NCI-H1436 (cell line): ENCODE measurements at regions not wholly inside any gene's neighbourhood (a gene's known extent, or its start where the extent isn't known, plus 50 kb on each side); places are given as distances from the start of the nearest gene placed in this dataset.

Experiments
- DNase-seq: peaks from one replicate; lab custom pipeline; 2025; lab: John Stamatoyannopoulos, UW

- DNase-seq, result no peak
These were observed 109.5 kb upstream of the TMC3 start for GRCh38 chr15:81483496-81483895.

DNA sequence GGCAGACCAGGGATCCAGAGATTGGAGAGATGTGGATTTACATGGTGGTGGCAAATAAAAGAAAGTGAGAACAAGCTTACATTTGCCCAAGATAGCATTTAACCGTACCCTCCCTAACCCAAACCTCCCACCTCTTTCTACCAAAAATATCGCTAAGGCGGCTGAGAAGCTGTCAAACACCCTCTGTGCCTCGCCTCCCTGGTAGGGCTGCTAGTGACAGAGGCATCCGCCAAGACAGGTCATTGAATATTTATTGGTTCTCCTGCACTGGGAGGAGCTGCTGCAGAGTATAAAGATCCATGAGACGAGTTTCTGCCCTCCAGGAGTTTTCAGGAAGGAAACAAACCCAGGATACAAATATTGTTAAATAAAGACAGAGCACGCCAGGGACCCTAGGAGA lies 107.3 kb upstream of the TMC3 start:
- DNase-seq, result no peak

- peak; percentile 52 for DNase-seq
These were observed 106.6 kb upstream of the TMC3 start for GRCh38 chr15:81480645-81481053.

GRCh38 chr15:81478354-81478753 lies 104.3 kb upstream of the TMC3 start:
- DNase-seq, result no peak

DNA sequence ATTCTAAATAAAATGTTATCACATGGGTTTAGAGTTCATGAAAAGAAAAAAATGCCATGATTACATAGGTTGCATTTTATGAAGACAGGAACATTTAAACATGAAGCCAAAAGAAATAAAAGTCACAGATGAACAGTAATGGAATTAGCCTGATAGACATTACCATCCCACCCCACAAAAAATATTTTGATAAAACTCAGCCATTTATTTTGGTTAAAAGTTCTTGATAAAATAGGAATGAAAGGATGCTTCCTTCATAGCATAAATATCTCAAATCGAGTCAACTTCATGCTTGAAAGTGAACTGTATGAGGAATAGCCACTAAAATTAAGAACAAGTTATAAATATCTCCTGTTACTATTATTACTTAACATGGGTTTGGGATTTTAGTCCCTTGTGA lies 101.9 kb upstream of the TMC3 start:
- DNase-seq, result no peak

GRCh38 chr15:81475471-81475870 lies 101.5 kb upstream of the TMC3 start:
- DNase-seq, result no peak

- DNase-seq, result no peak
These were observed 99.9 kb upstream of the TMC3 start for GRCh38 chr15:81473946-81474345.

- no peak for DNase-seq
These were observed 99.2 kb upstream of the TMC3 start for GRCh38 chr15:81473177-81473576.

DNA sequence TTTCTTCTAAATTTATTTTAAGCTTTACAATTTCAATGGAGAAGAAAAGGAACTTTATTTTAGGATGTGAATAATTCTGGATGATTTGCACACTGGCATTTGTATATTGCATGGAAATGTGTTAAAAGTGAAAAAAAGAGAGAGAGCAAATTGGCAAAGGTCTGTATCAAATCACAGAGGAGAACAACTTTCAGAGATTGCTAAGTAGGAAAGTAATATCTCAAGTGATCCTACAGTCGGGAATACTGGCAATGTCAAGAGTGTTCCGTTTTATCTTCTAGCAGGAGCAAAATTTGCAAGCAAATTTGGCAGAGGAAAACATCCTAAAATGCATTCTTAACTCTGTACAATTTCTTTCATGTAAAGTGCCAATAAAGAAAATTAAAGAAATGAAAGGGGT lies 97.1 kb upstream of the TMC3 start:
- no peak for DNase-seq

GRCh38 chr15:81469154-81469553 lies 95.1 kb upstream of the TMC3 start:
- DNase-seq, result no peak

- no peak for DNase-seq
These were observed 92.7 kb upstream of the TMC3 start for GRCh38 chr15:81466741-81467140.

GRCh38 chr15:81454024-81454423 lies 80.0 kb upstream of the TMC3 start:
- DNase-seq, result no peak

DNA sequence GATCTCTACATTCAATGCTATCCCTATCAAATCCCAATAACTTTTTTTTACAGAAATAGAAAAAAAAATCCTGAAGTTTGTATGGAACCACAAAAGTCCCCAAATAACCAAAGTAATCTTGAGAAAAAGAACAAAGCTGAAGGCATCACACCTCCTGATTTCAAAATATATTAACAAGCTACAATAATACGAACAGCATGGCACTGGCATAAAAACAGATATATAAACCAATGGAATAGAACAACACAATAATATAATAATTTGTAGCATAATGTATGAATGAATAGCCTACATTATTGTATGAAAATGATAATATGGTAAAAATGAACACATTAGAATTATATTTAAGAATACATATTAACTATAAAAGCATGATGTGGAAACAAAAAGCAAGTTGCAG lies 76.7 kb upstream of the TMC3 start:
- no peak for DNase-seq

DNA sequence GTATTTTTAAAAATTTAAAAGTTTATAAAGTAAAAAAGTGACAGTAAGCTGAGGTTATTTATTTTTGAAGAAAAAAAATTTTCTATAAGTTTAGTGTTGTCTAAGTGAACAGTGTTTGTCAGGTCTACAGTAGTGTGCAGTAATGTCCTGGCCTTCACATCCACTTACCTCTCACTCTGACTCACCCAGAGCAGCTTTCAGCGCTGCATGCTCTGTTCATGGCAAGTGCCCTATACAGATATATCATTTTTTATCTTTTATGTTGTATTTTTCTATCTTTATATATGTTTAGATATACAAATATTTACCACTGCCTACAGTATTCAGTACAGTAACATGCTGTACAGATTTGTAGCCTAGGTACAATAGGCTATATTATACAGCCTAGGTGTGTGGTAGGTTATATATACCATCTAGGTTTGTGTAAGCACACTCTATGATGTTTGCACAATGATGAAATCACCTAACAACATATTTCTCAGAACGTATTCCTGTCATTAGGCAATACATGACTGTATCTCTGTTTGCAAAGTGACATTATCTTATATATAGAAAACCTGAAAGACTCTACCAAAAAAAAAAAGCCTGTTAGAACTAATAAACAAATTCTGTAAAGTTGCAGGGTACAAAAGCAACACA lies 75.9 kb upstream of the TMC3 start:
- no peak for DNase-seq

DNA sequence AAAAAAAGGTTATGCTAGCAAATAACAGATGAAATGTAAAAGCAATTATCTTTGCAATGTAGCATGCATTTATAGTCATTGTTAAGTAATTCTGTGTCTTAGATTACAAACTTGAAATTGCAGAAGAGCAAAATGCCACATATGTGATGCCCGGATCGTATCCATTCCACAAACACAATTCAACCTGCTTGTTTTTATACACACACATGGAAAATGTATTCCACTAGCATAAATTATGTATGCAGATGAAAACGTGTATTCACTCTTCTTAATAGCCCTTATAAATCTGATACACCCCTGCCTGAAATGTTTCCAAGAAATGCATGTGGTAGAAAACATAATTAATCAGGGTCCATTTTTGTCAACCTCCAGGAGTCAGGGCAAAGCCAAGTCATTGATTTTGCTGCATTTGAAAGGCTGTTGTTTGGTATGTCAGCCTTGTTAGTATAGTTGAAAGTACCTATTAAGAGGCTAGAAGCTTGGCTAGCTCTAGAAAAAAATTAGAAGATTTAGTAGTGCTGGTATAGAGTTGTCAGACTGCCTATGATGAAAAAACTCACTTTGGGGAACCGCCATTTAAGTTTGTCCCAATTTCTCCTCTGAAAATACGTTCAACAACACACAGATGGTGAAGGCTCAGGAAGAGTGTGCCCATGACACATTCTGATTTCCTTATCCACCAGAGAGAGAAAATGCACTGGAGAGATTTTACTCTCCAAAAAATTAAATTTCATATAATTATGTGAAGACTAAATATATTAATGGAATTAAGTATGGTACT lies 69.2 kb upstream of the TMC3 start:
- DNase-seq, result no peak

- no peak for DNase-seq
These were observed 68.4 kb upstream of the TMC3 start for GRCh38 chr15:81442454-81442853.

DNA sequence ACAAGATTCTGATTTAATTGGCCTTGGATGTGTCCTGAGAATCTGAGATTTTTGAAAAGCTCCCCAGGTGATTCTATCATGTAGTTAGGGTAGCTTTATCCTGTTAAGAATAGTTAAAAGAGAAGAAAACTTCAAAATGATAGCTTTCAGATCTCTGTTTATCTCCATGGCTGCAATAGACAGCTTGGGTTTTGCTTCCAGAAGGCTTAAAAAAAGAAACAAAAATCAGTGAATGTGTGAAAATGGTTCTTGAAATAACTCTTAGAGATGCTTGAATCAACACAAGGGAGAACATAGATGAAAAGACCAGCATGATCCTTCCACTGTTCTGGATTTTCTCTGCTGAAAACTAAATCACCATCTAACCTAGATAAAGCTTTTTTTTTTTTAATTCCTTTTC lies 60.8 kb upstream of the TMC3 start:
- no peak for DNase-seq

- no peak for DNase-seq
These were observed 59.4 kb upstream of the TMC3 start for GRCh38 chr15:81433462-81433861.

- DNase-seq, result no peak
These were observed 58.2 kb upstream of the TMC3 start for GRCh38 chr15:81432179-81432578.

DNA sequence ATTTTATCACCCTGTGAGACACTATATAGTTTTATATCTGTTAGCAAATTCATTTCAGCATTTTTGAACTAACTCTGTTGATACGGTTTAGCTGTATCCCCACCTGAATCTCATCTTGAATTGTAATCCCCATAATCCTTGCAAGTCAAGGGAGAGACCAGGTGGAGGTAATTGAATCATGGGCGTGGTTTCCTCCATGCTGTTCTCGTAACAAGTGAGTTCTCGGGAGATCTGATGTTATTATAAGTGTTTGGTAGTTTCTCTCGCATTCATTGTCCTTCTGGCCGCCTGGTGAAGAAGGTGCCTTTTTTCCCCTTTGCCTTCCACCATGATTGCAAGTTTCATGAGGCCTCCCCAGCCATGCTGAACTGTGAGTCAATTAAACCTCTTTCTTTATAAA lies 53.2 kb upstream of the TMC3 start:
- no peak for DNase-seq

- no peak for DNase-seq
These were observed 51.9 kb upstream of the TMC3 start for GRCh38 chr15:81425905-81426304.
